GM21526 (cell line): ENCODE measurements at regions not wholly inside any gene's neighbourhood (a gene's known extent, or its start where the extent isn't known, plus 50 kb on each side); places are given as distances from the start of the nearest gene placed in this dataset.

ENCODE experiments used
- ATAC-seq: cut with Tn5 transposase; IDR thresholded peaks from one replicate; pipeline ENCODE4 v1.9.1; 2021; ENCODE audit warnings: moderate library complexity; ENCODE audit not compliant: unreplicated experiment, low FRiP score

DNA sequence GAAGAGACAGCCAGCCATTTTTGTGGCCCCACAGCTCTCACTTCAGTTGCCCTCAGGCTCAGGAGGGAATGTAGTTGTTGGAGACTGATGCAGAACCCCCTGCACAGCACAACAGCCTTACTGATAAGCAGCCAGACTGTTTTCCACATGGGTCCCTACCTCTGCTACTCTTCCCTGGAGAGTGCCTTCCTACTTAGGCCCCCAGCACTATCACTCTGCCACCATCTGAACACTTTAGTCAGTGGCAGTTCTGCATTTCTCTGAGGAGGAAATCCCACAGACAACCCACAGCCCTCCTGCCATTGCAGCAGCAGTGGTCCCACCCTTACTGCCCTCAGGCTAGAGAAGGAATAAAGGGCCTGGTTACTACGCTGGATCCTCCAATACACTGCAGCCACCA, 61.8 kb upstream of the PTPRD start:
- no peak for ATAC-seq

DNA sequence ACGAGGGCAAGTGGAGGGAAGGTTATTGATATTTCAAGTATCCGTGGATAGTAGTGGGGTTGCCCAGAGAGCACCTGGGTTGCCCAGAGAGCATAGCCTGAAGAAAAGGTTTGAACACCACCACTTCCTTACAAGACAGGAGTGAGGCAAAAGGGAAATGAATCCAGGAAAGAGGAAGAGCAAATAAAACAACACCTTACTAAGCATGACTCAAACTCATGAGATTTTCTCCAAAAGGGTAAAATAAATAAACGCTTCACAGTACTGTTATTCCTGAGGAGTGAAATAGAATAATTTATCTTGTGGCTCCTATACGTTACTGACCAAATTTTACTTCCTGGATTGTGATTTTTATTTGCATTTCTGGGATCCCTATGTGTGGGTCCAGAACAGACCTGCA, 65.2 kb upstream of the PTPRD start:
- no peak for ATAC-seq

DNA sequence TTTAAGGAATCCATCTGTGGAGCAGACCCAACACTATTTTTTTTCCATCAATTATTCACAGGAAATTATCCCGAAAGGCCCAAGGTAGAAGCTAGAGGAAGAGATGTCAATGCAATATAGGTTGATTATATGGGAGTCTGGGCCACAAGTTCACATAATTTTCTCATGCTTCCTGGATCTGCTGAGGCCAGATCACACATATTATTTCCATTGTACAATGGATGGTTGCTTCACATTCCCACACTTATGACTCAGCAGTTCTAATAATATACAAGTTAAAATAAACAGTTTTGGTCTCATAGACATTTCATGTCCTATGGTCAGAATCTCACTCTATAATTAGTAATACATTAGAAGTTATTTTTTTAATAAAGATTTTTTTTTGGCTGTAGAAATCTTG, 66.0 kb upstream of the PTPRD start:
- ATAC-seq = no peak

DNA sequence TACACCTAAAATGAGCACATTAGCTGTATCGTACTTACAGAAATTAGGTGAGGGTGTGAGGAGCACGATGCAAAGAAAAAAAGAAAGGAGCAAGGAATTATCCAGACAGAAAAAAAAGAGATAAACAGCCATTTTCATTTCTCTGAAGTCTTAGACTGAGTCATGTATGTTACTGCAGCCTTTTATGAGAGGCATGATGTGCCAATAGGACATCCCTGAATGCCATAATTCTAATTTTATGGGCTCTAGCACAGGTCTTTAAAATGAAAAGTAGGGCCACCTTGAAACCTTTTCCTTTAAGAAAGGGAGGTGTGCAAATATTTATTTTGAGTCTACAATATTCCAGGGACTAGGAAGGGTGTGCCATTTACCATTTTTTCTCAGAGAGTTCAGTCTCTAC, 74.1 kb upstream of the PTPRD start:
- no peak for ATAC-seq

DNA sequence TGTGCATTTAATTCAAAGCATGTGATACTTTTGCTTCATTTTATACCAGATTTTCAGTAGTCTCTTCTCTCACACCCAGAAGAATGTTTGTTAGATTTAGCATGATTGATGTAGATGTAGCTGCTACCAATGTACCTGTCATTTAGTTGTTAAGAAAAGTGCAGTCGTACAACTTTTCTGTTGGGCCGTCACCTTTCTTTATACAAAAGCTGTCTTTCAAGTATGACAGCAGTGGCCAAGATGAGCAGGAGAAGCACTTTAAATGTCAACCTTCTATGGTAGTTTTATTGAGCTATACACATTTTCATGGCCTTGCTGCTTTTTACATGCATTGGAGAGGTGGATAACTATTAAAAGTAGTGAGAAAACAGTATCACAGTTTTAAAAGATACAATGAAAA, 77.7 kb upstream of the PTPRD start:
- ATAC-seq = no peak

DNA sequence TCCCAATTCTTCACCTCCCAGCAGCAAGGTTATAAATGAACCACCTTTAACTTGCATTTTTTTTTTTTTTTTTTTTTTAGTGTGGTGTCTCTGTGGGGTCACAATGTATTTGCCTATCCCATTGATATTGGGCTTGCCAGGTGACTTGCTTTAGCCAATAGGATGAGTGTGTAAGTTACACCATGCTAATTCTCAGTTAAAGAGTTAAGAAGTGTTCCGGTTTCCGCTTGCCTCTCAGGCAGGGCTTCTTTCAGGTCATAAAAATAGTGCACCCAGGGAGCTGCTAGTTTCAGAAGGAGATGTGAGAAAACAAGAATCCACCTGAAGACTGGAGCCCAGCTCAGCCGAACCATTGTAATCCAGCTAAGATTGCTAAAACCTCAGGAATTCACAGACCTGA, 84.2 kb upstream of the PTPRD start:
- ATAC-seq = no peak

DNA sequence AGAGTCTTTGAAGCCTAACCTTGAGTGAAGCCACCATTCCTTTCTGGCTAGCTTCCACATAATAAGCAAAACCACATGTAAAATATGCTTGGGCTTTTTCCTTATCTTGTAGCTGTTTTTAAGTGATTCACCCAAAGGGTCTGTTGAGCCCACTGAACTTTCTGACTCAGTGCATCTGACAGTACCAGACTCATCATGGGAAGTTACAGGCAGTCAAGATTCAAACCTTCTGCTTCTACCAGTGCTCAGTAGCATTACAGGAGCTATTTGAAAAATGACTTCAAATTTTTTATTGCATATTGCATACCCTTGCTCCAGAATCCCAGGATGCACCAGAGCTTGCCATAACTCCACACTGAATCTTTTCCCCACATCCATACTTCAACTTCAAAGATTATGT, 87.5 kb upstream of the PTPRD start:
- ATAC-seq = no peak

DNA sequence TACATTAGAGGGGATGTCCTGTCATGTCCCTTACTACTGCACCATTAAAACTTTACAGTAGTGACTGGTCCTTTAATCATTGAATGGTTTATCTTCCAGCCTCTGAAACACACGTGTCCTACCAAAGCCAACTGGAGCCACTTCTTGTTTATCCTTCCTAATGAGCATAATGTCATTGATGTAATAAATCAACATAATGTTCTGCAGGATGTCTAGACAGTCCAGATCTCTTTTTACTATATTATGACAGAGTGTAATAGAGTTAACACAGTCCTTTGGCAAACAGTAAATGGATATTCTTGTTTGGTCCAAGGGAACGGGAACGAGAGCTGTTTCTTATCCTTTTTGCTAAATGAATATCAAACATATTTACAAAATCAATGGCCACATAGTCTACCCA, 88.1 kb upstream of the PTPRD start:
- ATAC-seq = no peak

DNA sequence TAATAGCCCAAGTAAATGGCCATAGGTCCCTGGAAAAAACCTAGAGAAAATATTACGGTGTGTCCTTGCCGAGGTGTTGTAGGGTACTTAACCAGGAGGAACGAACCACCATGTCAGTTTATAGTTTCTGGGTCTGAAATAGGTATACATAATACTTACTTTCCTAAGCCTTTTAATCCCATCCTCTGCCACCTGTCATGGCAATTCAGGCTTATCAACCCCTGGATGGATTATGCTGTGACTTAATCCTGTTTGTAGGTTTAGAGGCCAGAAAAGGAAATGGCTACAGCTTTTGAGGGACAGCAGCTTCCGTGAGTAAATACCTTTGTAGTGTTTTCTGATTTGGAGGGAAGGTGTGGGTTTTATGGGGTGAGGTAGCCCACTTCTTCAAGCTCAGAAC, 89.1 kb upstream of the PTPRD start:
- ATAC-seq = no peak

DNA sequence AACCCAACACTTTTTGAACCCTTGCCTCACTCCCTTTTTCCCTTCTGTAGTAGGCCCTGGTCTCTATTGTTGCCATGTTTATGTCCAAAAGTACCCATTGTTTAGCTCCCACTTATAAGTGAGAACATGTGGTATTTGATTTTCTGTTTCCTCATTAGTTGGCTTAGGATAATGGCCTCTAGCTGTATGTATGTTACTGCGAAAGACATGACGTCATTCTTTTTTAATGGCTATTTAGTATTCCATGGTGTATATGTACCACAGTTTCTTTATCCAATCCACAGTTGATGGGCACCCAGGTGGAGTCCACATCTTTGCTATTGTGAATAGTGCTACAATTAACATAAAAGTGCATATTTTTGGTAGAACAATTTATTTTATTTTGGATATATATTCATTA, 90.3 kb upstream of the PTPRD start:
- no peak for ATAC-seq

DNA sequence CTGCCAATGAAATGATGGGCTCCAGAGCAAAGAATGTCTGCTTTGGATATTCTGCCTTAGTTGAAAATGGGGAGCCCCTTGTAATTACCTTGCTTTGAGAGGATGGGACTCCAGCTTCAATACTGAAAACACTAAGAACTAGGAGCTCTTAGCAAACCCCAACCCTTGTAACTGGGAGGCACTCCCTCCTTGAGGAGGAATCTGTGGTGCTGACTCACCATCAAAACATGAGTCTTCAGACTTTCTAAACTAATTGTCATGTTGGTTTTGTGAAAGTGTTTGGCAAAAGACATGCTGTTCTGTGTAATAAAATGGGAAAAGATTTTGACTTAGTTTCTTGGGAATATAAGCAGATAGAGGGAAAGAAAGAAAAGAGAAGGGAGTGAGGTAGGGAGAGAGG, 91.9 kb upstream of the PTPRD start:
- no peak for ATAC-seq

DNA sequence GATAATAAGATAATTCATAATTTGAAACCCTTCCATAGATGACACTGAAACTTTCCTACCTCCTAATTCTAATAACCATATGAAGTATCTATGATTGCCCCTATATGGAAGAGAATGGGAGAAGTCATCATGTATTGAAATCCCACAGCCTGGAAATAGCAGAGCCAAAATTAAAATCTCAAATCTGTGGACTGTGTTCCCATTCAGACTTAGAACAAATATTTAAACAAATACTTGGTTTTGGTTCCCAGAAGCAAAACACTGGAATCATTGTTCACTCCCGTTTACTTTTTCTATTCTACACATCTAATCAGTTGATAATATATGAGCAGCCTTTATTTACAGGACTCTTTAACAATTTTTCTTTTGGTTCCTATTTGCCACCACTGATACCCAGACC, 92.6 kb upstream of the PTPRD start:
- ATAC-seq = no peak

DNA sequence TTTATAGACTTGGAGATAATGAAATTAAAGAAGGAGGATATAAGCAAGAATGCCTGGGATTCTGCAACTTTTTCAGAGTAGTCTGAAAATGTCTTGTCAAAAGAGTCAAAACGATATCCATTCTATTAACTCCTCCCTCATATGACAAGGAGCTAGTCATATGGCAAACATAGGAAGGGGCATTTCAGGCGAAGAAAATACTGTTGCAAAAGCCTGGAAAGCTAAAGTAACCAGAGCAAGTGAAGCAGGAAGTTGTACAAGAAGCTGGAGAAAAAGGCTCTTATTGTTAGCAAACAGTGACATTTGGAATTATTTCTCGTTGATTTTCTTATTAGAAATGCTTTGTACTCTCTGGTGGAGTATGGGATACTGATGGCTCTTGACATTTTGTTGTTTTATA, 94.0 kb upstream of the PTPRD start:
- ATAC-seq = no peak

DNA sequence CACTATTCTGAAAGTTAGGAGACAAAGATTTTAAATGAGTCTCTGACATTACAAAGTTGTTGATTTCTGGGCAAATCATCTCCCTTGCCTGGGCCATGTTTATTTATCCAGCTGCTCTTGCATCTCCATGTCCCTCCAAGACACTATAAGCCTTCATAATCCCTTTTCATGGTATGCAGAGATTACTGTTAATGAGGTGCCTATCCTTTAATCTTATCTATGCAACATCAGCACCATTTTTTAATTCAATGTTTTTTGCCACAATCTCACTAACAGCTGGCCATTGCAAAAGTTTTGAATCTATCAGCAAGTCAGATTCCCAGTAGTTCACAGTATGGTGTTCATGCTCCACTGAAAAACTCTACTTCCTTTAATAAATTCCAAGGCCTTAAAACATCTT, 108.5 kb upstream of the PTPRD start:
- ATAC-seq = no peak

DNA sequence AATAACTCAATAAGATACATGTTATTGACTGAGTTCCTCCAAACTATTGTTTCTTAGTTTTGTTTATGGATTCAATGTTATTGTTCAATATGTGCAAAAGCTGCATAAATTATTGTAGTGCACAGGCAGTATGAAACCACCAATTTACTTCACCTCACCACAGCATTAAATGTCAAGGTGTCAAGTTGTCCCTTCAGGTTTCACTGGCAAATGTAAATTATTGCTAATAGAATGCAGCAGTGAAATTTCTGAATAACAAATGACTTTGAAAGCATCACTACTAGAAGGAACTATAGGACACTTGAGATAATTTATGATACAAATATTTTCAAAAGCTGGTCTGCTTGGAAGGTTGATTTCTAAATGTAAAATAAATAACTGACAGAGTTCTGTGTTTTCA, 116.4 kb upstream of the PTPRD start:
- no peak for ATAC-seq

DNA sequence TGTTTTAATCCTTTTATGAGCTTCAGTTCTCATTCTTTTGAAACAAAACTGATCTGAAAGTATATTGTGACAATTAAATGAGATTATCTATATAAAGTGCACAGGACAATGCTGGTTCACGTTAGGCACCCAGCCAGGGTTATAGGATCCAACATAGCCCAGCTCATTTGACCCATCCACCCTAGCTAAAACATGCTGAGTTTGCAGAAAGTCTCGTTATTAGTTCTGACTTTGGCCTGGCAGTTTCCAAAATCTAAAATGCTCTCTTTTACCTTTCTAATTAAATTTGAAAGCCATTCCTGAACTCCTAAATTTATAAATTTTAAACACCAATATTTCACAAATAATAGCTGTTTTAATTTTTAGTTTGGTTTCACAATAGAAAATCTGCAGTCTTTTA, 131.9 kb upstream of the PTPRD start:
- no peak for ATAC-seq

DNA sequence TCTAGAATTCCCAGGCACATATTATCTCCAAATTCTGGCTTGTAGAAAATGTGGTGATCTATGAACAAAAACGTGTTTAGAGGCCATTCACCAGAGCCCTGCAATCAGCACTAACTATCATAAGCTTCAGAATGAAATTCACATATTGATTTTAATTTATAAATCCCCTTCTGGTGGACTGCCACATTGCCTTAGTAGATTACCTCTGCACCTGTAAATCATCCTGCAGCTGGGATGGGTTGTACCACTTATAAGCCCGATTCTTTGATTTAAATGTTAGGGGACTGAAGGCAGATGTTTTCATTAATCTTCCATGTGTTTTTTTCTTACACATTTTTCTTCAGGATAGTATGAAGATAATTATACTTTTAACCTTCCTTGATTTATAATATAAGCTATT, 140.7 kb upstream of the PTPRD start:
- ATAC-seq = no peak

DNA sequence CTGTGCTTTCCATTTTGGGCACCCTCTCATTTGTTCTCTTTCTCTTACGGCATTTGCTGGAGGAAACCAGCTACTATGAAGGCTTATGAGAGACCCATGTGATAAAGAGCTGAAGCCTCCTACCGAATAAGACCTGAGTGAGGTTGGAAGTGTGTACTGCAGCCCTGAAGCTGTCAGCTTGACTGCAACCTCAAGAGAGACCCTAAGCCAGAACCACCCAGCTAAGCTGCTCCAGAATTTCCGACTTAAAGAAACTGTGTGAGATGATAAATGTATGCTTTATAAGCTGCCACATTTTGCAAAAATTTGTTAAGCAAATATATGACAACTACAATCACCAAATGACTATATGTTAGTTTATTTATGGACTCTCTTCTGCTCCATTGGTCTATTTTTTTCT, 151.7 kb upstream of the PTPRD start:
- ATAC-seq = no peak

DNA sequence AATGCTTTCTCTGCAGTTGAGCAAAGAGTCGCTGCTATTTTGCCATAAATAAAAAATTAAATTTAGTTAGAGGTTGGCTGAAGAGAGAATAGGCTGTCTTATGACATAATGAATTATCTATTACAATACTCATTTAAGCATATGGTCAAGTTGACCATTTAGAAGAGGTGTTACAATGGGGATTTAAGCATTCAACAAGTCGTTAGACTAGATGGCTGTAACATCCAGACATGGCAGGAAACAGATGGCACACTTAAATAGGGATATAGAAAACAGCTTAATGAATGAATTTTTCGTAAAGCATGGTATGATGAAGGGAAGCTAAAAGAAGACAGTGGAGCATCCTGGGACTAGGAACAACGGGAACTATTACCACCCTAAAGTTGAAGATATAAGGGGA, 160.3 kb upstream of the PTPRD start:
- no peak for ATAC-seq

DNA sequence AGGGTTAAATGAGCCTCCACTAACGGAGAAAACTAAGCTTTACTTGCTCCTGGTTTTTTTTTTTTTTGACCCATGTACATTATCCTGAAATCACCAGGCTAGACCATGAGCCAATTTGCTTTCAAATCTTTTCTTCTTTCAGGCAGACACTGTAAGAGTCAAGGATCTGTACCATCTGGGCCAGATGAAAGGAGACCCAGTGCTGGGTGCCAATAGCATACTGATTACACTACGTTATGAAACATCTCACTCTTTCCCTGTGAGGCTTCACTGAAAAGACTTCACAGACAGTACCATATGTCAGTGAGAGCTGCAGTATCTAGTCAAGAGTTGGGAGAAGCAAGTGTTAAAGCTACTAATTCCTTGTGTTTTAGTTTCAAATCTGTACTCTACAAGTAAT, 161.2 kb upstream of the PTPRD start:
- ATAC-seq = no peak

DNA sequence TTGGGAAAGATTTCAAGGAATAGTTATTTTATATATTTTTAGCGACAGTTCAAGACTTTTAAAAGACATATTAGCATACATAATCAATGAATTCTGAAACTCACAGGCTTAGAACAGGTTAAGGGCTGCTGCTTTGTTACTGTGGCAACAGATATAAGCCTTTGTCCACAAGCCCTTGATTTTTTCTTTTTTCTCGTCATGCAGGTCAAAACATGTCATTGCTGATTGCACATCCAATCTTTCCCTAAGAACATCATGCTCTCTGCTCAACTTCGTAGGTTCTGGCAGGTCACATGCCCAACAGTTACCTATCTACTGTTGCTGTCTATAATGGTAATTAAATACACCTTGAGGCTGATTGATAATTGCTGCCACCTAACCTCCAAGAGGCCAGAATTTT, 172.5 kb upstream of the PTPRD start:
- no peak for ATAC-seq

DNA sequence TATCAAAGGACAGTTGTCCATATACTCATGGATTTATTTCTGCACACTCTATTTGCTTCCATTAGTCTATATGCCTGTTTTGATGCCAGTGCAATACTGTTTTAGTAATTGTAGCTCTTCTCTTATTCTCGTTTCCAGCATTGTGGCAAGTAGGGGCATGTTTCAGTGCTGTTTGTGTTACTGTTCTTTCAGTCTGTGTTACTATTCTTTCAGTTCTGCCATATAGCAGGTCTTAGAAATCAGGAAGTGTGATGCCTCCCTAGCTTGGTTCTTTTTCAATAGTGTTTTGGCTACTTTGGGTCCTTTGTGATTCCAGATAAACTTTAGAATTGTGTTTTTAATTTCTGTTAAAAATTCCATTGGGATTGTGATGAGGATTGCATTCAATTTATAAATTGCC, 180.5 kb upstream of the PTPRD start:
- ATAC-seq = no peak

DNA sequence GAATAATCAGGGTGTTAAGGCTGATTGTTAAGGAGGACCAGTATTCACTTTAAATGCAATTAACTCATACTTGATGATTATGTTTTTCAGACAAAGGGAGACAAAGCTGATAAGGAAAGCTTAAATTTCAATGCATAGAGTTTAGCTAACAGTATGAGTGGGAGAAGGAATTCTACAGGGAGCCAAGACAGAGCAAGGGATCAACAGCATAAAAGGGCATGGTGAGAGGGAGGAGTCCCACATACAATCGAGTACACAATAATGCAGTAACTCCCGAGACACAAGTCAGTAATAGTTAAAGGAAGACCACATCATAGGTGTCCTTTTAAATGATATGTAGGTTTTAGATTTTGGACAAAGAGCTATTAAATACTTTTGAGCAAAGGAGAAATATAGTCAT, 191.7 kb upstream of the PTPRD start:
- ATAC-seq = no peak

DNA sequence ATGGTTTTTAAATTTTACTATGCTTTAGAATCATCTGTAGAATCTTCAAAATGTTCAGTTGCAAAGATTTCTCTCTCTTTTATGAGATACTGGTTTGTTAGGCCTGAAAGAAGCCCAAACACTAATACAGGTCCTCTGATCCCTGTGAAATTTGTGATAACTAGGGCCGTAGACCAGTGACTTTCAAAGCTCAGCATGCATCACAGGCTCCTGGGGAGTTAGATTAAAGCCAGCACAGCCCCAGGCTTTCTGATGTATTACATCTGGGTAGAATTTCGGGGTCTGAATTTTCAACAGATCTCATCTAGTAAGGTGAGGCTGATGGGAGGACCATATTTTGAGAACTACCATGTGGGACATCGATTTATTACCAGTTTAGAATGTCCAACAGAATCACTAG, 194.1 kb upstream of the PTPRD start:
- ATAC-seq = no peak
